ENCODE measurements at regions not wholly inside any gene's neighbourhood (a gene's known extent, or its start where the extent isn't known, plus 50 kb on each side); places are given as distances from the start of the nearest gene placed in this dataset.
"Not testable (repeated sequence)": the region's sequence is repeated elsewhere in the genome, so short reads cannot be mapped to it uniquely, and the experiment has no call there.

DNA sequence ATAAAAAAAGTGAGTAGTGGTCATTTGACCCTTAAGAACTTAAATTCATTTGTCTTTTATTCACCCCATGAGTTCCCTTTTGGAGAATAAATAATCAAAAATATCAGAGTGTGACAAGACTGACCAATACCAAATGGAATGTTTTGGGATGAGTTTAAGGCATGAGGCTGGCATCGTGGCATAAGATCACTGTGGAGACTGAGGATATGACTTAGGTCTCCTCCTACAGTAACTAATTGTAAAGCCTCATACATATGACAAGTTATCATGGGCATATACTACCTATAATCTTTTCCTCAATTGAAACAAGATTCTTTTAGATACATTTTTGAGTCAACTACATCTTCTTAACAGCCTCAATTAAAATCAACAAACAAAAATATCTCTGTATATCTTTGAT is 782.0 kb downstream of the SLITRK1 start:
- no peaks in the 10 kb centered on the region for H3K4me1 ChIP-seq (ENCODE audit: control insufficient read depth in 3 of 3, insufficient read depth in 2 of 3, low read depth in 1 of 3, low read length in 2 of 3)
- no peak overlapping the region for H3K4me3 ChIP-seq (ENCODE audit: low read depth in 1 of 3, low read length in 3 of 3)
- FAIRE-seq (no peak), DNase-seq (no peak)
- H3K27me3 ChIP-seq (ENCODE audit: control insufficient read depth in 3 of 3, insufficient read depth in 3 of 3, low read length in 3 of 3), result no peaks in the 10 kb centered on the region
- no peak overlapping the region for H3K27ac ChIP-seq (ENCODE audit: low read depth in 1 of 3, low read length in 2 of 3)
- WGBS, 3 donors, result 68 to 88% (median 71%) methylated on average over 1 of the region's 1 CpG
- no peaks in the 10 kb centered on the region for H3K36me3 ChIP-seq (ENCODE audit: control insufficient read depth in 3 of 3, insufficient read depth in 2 of 3, low read depth in 1 of 3, low read length in 3 of 3)
- H3K9me3 ChIP-seq (ENCODE audit: control insufficient read depth in 2 of 2, insufficient read depth in 1 of 2, low read depth in 1 of 2, low read length in 1 of 2), result no peaks in the 10 kb centered on the region

DNA sequence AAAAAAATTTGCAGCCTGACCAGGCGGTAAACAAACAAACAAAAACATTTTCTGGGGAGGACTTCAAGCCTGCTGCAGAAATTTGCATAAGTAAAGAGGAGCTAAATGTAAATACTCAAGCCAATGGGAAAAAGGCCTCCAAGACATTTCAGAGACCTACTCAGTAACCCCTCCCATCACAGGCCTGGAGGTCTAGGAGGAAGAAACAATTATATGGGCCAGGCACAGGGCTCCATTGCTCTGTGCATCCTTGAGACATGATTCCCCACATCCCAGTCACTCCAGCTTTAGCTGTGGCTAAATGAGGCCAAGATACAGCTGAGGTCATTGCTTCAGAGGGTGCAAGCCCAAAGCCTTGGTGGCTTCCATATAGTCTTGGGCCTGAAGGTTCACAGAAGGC is 793.4 kb downstream of the SLITRK1 start:
- no peak for DNase-seq
- Histone ChIP-seq H3K27ac (ENCODE audit: low read depth in 1 of 3, low read length in 2 of 3) (no peak overlapping the region), H3K4me1 (ENCODE audit: control insufficient read depth in 3 of 3, insufficient read depth in 2 of 3, low read depth in 1 of 3, low read length in 2 of 3) (no peaks in the 10 kb centered on the region), H3K27me3 (ENCODE audit: control insufficient read depth in 3 of 3, insufficient read depth in 3 of 3, low read length in 3 of 3) (no peaks in the 10 kb centered on the region), H3K36me3 (ENCODE audit: control insufficient read depth in 3 of 3, insufficient read depth in 2 of 3, low read depth in 1 of 3, low read length in 3 of 3) (no peaks in the 10 kb centered on the region), H3K4me3 (ENCODE audit: low read depth in 1 of 3, low read length in 3 of 3) (no peak overlapping the region), H3K9me3 (ENCODE audit: control insufficient read depth in 2 of 2, insufficient read depth in 1 of 2, low read depth in 1 of 2, low read length in 1 of 2) (peaks cover 0 to 12% of the 10 kb centered on the region in 2 donors)
- FAIRE-seq, result no peak
- 50 to 97% (median 81%) methylated on average over 1 of the region's 1 CpG for WGBS, 3 donors

DNA sequence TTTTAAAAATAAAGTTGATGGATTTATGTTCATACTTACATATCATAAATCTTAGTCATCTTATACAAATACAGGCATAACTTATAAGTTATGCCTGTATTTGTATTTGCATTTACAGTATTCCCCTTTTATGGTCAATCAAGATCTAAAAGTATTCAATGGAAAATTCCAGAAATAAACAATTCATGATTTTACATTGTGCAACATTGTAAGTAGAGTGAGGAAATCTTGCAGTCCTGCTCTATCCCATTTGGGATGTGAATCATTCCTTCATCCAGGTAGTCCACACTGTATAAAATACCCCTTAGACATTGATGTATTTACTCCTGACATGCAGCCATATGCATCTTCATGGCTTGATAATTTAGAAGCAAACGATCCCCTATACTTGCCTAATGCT is 795.3 kb downstream of the SLITRK1 start:
- H3K36me3 ChIP-seq (ENCODE audit: control insufficient read depth in 3 of 3, insufficient read depth in 2 of 3, low read depth in 1 of 3, low read length in 3 of 3), result no peaks in the 10 kb centered on the region
- DNase-seq, result no peak
- FAIRE-seq, result no peak
- no peak overlapping the region for H3K27ac ChIP-seq (ENCODE audit: low read depth in 1 of 3, low read length in 2 of 3)
- no peaks in the 10 kb centered on the region for H3K4me1 ChIP-seq (ENCODE audit: control insufficient read depth in 3 of 3, insufficient read depth in 2 of 3, low read depth in 1 of 3, low read length in 2 of 3)
- H3K27me3 ChIP-seq (ENCODE audit: control insufficient read depth in 3 of 3, insufficient read depth in 3 of 3, low read length in 3 of 3), result no peaks in the 10 kb centered on the region
- H3K4me3 ChIP-seq (ENCODE audit: low read depth in 1 of 3, low read length in 3 of 3), result no peak overlapping the region
- H3K9me3 ChIP-seq (ENCODE audit: control insufficient read depth in 2 of 2, insufficient read depth in 1 of 2, low read depth in 1 of 2, low read length in 1 of 2), result peaks cover 0 to 12% of the 10 kb centered on the region in 2 donors
- WGBS, 3 donors, result 66 to 86% (median 76%) methylated on average over 1 of the region's 1 CpG

DNA sequence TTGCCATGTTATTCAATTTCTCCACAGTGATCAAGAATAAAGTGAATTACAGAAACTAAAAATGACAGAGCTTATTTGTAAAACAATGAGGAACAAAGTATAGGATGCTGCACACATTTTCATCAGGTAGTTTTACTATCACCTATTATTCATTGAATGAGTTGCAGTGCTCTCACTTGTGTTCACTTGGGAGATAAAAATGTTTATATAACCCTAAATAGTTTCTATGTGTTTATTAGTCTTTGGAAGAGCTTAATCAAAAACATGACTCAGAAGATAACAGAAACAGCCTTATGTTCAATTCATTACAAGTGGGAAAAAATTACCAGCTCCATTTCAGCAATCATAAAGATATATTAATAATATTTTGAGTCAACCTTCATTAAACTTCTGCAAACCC is 796.2 kb downstream of the SLITRK1 start:
- Histone ChIP-seq H3K9me3 (ENCODE audit: control insufficient read depth in 2 of 2, insufficient read depth in 1 of 2, low read depth in 1 of 2, low read length in 1 of 2) (peaks cover 0 to 12% of the 10 kb centered on the region in 2 donors), H3K27ac (ENCODE audit: low read depth in 1 of 3, low read length in 2 of 3) (no peak overlapping the region), H3K4me3 (ENCODE audit: low read depth in 1 of 3, low read length in 3 of 3) (no peak overlapping the region), H3K36me3 (ENCODE audit: control insufficient read depth in 3 of 3, insufficient read depth in 2 of 3, low read depth in 1 of 3, low read length in 3 of 3) (no peaks in the 10 kb centered on the region), H3K4me1 (ENCODE audit: control insufficient read depth in 3 of 3, insufficient read depth in 2 of 3, low read depth in 1 of 3, low read length in 2 of 3) (no peaks in the 10 kb centered on the region), H3K27me3 (ENCODE audit: control insufficient read depth in 3 of 3, insufficient read depth in 3 of 3, low read length in 3 of 3) (no peaks in the 10 kb centered on the region)
- FAIRE-seq, result no peak
- DNase-seq, result no peak

DNA sequence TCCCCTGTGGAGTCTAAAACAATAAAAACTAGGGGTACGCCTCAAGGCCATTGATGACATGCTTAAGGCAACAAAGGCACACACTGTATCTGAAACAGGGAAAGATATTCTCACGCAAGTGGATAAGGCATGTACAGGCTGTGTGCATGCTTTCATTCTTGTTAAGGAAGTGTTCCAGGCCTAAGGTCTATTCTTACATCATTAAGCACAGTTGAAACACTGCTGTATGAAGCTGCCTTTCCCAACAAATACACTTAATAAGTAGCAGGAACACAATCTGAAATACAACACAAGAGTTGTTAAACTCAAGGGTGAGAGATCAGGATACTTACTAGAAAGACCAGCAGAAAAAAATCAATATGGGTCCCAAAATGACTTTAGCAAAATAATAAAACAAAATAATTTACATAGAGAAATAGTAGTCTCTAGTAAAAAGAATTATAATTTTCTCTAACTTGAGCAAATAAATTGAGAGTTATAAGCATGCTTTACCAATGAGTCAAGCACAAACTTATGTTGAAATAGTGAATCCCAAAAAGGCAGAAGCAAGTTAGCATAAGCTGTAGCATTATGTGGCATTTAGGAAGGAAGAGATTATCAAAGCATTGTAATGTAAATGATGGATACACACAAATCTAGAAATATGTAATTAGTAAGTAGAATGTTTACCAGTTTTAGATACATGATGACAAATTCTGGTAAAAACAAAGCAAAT is 796.9 kb downstream of the SLITRK1 start:
- no peak overlapping the region for H3K4me3 ChIP-seq (ENCODE audit: low read depth in 1 of 3, low read length in 3 of 3)
- DNase-seq (no peak), FAIRE-seq (no peak)
- peaks cover 0 to 12% of the 10 kb centered on the region in 2 donors for H3K9me3 ChIP-seq (ENCODE audit: control insufficient read depth in 2 of 2, insufficient read depth in 1 of 2, low read depth in 1 of 2, low read length in 1 of 2)
- H3K27me3 ChIP-seq (ENCODE audit: control insufficient read depth in 3 of 3, insufficient read depth in 3 of 3, low read length in 3 of 3), result no peaks in the 10 kb centered on the region
- H3K27ac ChIP-seq (ENCODE audit: low read depth in 1 of 3, low read length in 2 of 3), result no peak overlapping the region
- no peaks in the 10 kb centered on the region for H3K36me3 ChIP-seq (ENCODE audit: control insufficient read depth in 3 of 3, insufficient read depth in 2 of 3, low read depth in 1 of 3, low read length in 3 of 3)
- no peaks in the 10 kb centered on the region for H3K4me1 ChIP-seq (ENCODE audit: control insufficient read depth in 3 of 3, insufficient read depth in 2 of 3, low read depth in 1 of 3, low read length in 2 of 3)
- WGBS, 3 donors, result 77 to 90% (median 81%) methylated on average over 2 of the region's 2 CpGs

DNA sequence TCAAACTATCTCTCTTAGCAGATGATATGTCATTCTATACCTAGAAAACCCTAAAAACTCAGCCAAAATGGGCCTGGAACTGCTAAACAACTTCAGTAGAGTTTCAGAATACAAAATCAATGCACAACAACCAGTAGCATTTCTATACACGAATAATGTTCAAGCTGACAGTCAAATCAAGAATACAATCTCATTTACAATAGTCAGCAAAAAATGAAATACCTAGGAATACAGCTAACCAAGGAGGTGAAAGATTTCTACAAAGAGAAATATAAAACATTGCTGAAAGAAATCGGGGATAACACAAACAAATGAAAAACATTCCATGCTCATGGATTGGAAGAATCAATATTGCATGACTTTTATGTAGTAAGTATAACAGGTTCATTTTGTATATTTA is 804.8 kb downstream of the SLITRK1 start:
- no peaks in the 10 kb centered on the region for H3K27me3 ChIP-seq (ENCODE audit: control insufficient read depth in 3 of 3, insufficient read depth in 3 of 3, low read length in 3 of 3)
- WGBS, 3 donors, result 56 to 75% (median 74%) methylated on average over 2 of the region's 2 CpGs
- H3K9me3 ChIP-seq (ENCODE audit: control insufficient read depth in 2 of 2, insufficient read depth in 1 of 2, low read depth in 1 of 2, low read length in 1 of 2), result peaks cover 0 to 14% of the 10 kb centered on the region in 2 donors
- no peaks in the 10 kb centered on the region for H3K4me1 ChIP-seq (ENCODE audit: control insufficient read depth in 3 of 3, insufficient read depth in 2 of 3, low read depth in 1 of 3, low read length in 2 of 3)
- no peaks in the 10 kb centered on the region for H3K36me3 ChIP-seq (ENCODE audit: control insufficient read depth in 3 of 3, insufficient read depth in 2 of 3, low read depth in 1 of 3, low read length in 3 of 3)
- no peak overlapping the region for H3K27ac ChIP-seq (ENCODE audit: low read depth in 1 of 3, low read length in 2 of 3)
- H3K4me3 ChIP-seq (ENCODE audit: low read depth in 1 of 3, low read length in 3 of 3), result no peak overlapping the region
- DNase-seq (no peak), FAIRE-seq (no peak)

DNA sequence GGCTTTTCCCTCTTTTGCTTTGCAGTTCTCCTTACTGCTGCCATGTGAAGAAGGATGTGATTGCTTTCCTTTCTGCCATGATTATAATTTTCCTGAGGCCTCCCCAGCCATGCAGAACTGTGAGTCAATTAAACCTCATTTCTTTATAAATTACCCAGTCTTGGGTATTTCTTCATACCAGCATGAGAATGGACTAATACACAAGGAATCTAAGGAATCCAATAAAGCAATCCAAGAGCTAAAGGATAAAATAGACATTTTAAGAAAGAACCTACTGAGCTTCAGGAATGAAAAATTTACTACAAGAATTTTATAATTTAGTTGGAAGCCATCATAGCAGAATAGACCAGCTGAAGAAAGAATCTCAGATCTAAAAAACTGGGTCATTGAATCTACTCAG is 808.3 kb downstream of the SLITRK1 start:
- H3K27me3 ChIP-seq (ENCODE audit: control insufficient read depth in 3 of 3, insufficient read depth in 3 of 3, low read length in 3 of 3); DNase-seq; H3K4me3 ChIP-seq (ENCODE audit: low read depth in 1 of 3, low read length in 3 of 3); H3K36me3 ChIP-seq (ENCODE audit: control insufficient read depth in 3 of 3, insufficient read depth in 2 of 3, low read depth in 1 of 3, low read length in 3 of 3); H3K27ac ChIP-seq (ENCODE audit: low read depth in 1 of 3, low read length in 2 of 3); H3K4me1 ChIP-seq (ENCODE audit: control insufficient read depth in 3 of 3, insufficient read depth in 2 of 3, low read depth in 1 of 3, low read length in 2 of 3); FAIRE-seq: not testable (repeated sequence)
- peaks cover 2 to 16% of the 10 kb centered on the region in 2 donors for H3K9me3 ChIP-seq (ENCODE audit: control insufficient read depth in 2 of 2, insufficient read depth in 1 of 2, low read depth in 1 of 2, low read length in 1 of 2)

DNA sequence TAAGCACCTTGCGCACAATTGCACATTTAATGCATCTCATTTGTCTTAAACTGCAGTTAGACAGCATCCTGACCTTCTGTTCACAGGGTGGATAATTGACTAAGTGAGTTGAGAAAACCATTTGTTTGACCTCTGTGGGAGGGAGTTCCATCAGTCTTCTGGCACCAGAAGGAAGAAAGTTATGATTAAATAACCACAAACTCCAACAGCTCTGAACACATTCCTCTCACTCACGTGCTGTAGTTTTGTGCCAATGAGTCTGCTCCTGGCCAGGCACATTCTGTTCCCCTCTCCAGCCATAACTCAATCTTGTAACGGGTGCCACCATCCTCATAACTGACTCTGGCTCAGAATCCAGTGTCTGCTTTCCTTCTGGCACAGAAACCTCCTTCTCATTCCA is 817.2 kb downstream of the SLITRK1 start:
- H3K36me3 ChIP-seq (ENCODE audit: control insufficient read depth in 3 of 3, insufficient read depth in 2 of 3, low read depth in 1 of 3, low read length in 3 of 3), result no peaks in the 10 kb centered on the region
- H3K4me1 ChIP-seq (ENCODE audit: control insufficient read depth in 3 of 3, insufficient read depth in 2 of 3, low read depth in 1 of 3, low read length in 2 of 3), result no peaks in the 10 kb centered on the region
- no peaks in the 10 kb centered on the region for H3K27me3 ChIP-seq (ENCODE audit: control insufficient read depth in 3 of 3, insufficient read depth in 3 of 3, low read length in 3 of 3)
- H3K9me3 ChIP-seq (ENCODE audit: control insufficient read depth in 2 of 2, insufficient read depth in 1 of 2, low read depth in 1 of 2, low read length in 1 of 2), result no peaks in the 10 kb centered on the region
- no peak overlapping the region for H3K4me3 ChIP-seq (ENCODE audit: low read depth in 1 of 3, low read length in 3 of 3)
- H3K27ac ChIP-seq (ENCODE audit: low read depth in 1 of 3, low read length in 2 of 3), result no peak overlapping the region
- 41 to 52% (median 50%) methylated on average over 3 of the region's 3 CpGs for WGBS, 3 donors
- FAIRE-seq (no peak), DNase-seq (no peak)

DNA sequence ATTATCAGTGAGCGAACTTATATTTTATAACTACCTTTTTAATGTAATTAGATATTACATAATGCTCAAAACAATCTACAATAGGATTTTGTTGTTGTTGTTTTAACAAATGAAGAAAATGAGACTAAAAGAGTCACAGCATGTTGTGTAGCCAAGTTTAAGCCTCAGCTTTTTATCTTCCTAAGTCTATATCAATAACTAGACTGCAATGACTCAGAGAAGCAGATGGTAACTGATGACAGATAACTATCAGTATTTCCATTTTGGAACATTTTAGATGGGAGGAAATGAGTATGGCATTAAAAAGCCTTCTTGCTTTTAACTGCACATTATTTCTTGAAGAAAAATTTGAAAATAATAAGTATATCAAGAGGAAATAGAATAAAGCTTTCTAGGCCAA is 825.2 kb downstream of the SLITRK1 start:
- Histone ChIP-seq H3K4me3 (ENCODE audit: low read depth in 1 of 3, low read length in 3 of 3) (no peak overlapping the region), H3K9me3 (ENCODE audit: control insufficient read depth in 2 of 2, insufficient read depth in 1 of 2, low read depth in 1 of 2, low read length in 1 of 2) (no peaks in the 10 kb centered on the region), H3K27me3 (ENCODE audit: control insufficient read depth in 3 of 3, insufficient read depth in 3 of 3, low read length in 3 of 3) (no peaks in the 10 kb centered on the region), H3K4me1 (ENCODE audit: control insufficient read depth in 3 of 3, insufficient read depth in 2 of 3, low read depth in 1 of 3, low read length in 2 of 3) (no peaks in the 10 kb centered on the region), H3K36me3 (ENCODE audit: control insufficient read depth in 3 of 3, insufficient read depth in 2 of 3, low read depth in 1 of 3, low read length in 3 of 3) (no peaks in the 10 kb centered on the region), H3K27ac (ENCODE audit: low read depth in 1 of 3, low read length in 2 of 3) (no peak overlapping the region)
- 86 to 94% (median 90%) methylated on average over 1 of the region's 1 CpG for WGBS, 3 donors
- DNase-seq (no peak), FAIRE-seq (no peak)

Measured in small intestine (tissue), 7 donors.